Upper lobe of left lung (tissue), 6 donors: ENCODE measurements at regions not wholly inside any gene's neighbourhood (a gene's known extent, or its start where the extent isn't known, plus 50 kb on each side); places are given as distances from the start of the nearest gene placed in this dataset.

Source experiments
- ATAC-seq, 2 donors: fragments of 200-7000 bp; cut with Tn5 transposase; one replicate each; pipeline ENCODE4 v1.9.1; 2022; ENCODE audit warnings: mild to moderate bottlenecking in 2 of 2, moderate library complexity in 2 of 2; ENCODE audit not compliant: low FRiP score in 2 of 2
- DNase-seq, 2 donors: peaks; one replicate each; pipeline ENCODE4 v3.0.0-alpha.2; 2019 to 2020
- H3K27ac ChIP-seq, 4 donors: fragments of 200-600 bp; sonication (generic); one replicate each; pipeline ENCODE4 v1.5.1; 2016 to 2019
- H3K27me3 ChIP-seq, 4 donors: fragments of 200-600 bp; sonication (generic); one replicate each; pipeline ENCODE4 v1.5.1; 2017 to 2019
- H3K36me3 ChIP-seq, 4 donors: fragments of 200-600 bp; sonication (generic); one replicate each; pipeline ENCODE4 v1.5.1; 2016 to 2019
- H3K4me1 ChIP-seq, 4 donors: fragments of 200-600 bp; sonication (generic); one replicate each; pipeline ENCODE4 v1.5.1; 2018 to 2019
- H3K4me3 ChIP-seq, 4 donors: fragments of 200-600 bp; sonication (generic); one replicate each; pipeline ENCODE4 v1.5.1; 2017 to 2019; ENCODE audit warnings: mild to moderate bottlenecking in 2 of 4, moderate library complexity in 1 of 4
- H3K9me3 ChIP-seq, 4 donors: fragments of 200-600 bp; sonication (generic); one replicate each; pipeline ENCODE4 v1.5.1; 2018 to 2019
- EP300 ChIP-seq, 4 donors: sonication (generic); formaldehyde crosslinking; IDR thresholded peaks; one replicate each; pipeline ENCODE4 v1.5.1; 2017; ENCODE audit warnings: antibody characterized with exemption in 4 of 4, control low read depth in 2 of 4
- POLR2A ChIP-seq, 4 donors: fragments of 450-650 bp; IDR thresholded peaks; one replicate each; pipeline ENCODE4 v1.5.1; 2016 to 2017; ENCODE audit warnings: antibody characterized with exemption in 4 of 4, mild to moderate bottlenecking in 2 of 4
- POLR2AphosphoS5 ChIP-seq, 2 donors: sonication (generic); formaldehyde crosslinking; IDR thresholded peaks; one replicate each; pipeline ENCODE4 v1.5.1; 2017; ENCODE audit warnings: antibody characterized with exemption in 2 of 2
- WGBS, 2 donors: methylation state at CpG; one replicate each; pipeline ENCODE4 v1.1.5; 2017 to 2018; 5-methylcytosine and 5-hydroxymethylcytosine counted together
- TF ChIP-seq, protein P1 (sequence below), 6 experiments: fragments of 450-650 bp in 4 of 6; fragments of 200-600 bp in 2 of 6; sonication (generic) in 2 of 6; IDR thresholded peaks; one replicate each; pipeline ENCODE4 v1.5.1; 2016 to 2019; ENCODE audit warnings: antibody characterized with exemption in 6 of 6
- donor health status: DM: no; HTN: no; CAD: no; lungs with moderate emphysema.
- donor health status: DM: no; HTN: yes; CAD: no; lungs with severe emphysema.

DNA sequence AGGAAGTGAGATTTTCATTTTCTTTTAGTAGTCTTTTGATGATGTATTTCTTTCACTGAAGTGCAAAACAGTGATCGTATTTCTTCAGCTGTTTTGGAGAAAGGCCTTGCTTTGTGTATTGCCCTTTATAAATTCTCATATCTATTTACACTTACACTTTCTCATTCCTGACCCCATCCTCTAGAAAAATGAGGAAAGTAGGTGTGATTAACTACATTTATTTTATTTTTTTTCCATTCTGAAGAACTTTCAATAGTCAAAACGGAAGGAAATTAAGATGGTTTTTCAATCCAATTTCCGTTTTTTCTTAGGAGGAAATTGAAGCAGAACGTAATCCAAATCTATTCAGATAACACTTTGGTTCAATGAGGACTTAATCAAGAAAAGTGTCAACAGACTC, 188.1 kb downstream of the SLITRK5 start:
- WGBS, 2 donors, result 82 to 88% methylated on average over 4 of the region's 4 CpGs
- Histone ChIP-seq H3K4me1 (no peaks in the 10 kb centered on the region), H3K4me3 (no peak overlapping the region), H3K27ac (no peak overlapping the region), H3K9me3 (no peaks in the 10 kb centered on the region), H3K36me3 (no peaks in the 10 kb centered on the region), H3K27me3 (no peaks in the 10 kb centered on the region)
- ATAC-seq (no peak), DNase-seq (no peak)
- TF ChIP-seq EP300 (IDR thresholded peaks at IDR 0.05), result no peak
- no peak for TF ChIP-seq POLR2AphosphoS5 (IDR thresholded peaks at IDR 0.05)

DNA sequence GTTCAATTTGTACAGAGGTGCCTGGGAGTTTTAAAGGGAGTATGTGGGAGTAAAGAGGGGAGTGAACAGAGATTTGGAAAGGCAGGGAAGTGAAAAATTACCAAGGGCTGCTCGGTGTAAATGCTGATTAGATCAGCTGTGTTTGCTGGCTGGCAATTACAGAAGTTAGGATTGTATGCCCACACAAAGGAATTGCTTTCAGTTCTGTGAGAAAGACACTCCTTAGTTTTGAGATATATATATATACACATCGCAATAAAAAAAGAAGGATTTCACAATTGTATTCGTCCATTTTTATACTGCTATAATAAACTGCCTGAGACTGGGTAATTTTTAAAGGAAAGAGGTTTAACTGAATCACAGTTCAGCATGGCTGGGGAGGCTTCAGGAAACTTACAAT, 196.3 kb downstream of the SLITRK5 start:
- 80% methylated on average over 3 of the region's 3 CpGs for WGBS, 2 donors
- TF ChIP-seq POLR2A (IDR thresholded peaks at IDR 0.05) (no peak), EP300 (IDR thresholded peaks at IDR 0.05) (no peak), POLR2AphosphoS5 (IDR thresholded peaks at IDR 0.05) (no peak)
- TF ChIP-seq, protein P1, sequence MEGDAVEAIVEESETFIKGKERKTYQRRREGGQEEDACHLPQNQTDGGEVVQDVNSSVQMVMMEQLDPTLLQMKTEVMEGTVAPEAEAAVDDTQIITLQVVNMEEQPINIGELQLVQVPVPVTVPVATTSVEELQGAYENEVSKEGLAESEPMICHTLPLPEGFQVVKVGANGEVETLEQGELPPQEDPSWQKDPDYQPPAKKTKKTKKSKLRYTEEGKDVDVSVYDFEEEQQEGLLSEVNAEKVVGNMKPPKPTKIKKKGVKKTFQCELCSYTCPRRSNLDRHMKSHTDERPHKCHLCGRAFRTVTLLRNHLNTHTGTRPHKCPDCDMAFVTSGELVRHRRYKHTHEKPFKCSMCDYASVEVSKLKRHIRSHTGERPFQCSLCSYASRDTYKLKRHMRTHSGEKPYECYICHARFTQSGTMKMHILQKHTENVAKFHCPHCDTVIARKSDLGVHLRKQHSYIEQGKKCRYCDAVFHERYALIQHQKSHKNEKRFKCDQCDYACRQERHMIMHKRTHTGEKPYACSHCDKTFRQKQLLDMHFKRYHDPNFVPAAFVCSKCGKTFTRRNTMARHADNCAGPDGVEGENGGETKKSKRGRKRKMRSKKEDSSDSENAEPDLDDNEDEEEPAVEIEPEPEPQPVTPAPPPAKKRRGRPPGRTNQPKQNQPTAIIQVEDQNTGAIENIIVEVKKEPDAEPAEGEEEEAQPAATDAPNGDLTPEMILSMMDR (IDR thresholded peaks at IDR 0.05), result no peak
- Histone ChIP-seq H3K4me3 (no peak overlapping the region), H3K36me3 (no peaks in the 10 kb centered on the region), H3K27ac (no peak overlapping the region), H3K9me3 (no peaks in the 10 kb centered on the region), H3K4me1 (no peaks in the 10 kb centered on the region), H3K27me3 (no peaks in the 10 kb centered on the region)
- ATAC-seq (no peak), DNase-seq (no peak)

DNA sequence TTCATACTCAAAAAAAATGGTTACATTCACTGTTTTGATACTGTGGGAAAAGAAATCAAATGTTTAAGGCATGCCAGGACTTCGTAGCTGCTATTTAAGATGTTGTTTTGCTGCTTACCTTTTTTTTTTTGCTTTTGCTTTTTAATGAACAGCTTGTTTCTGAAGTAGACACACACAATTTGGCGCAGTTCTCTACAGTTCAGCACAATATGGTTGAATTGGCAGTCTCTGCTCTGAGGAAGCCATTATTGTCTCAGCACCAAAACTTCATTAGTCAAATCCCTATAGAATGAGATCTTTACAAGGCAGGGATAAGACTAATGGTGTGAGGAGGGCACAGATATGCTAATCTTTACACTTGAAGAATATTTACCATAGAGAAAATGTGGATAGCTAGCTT, 197.6 kb downstream of the SLITRK5 start:
- no peaks in the 10 kb centered on the region for H3K4me1 ChIP-seq
- ATAC-seq (no peak), DNase-seq (no peak)
- no peaks in the 10 kb centered on the region for H3K27me3 ChIP-seq
- H3K4me3 ChIP-seq, result no peak overlapping the region
- 70 to 85% methylated on average over 2 of the region's 2 CpGs for WGBS, 2 donors
- TF ChIP-seq POLR2AphosphoS5 (IDR thresholded peaks at IDR 0.05) (no peak), POLR2A (IDR thresholded peaks at IDR 0.05) (no peak), EP300 (IDR thresholded peaks at IDR 0.05) (no peak)
- TF ChIP-seq, protein P1 (IDR thresholded peaks at IDR 0.05), result no peak
- H3K9me3 ChIP-seq, result no peaks in the 10 kb centered on the region
- H3K36me3 ChIP-seq, result no peaks in the 10 kb centered on the region
- no peak overlapping the region for H3K27ac ChIP-seq

DNA sequence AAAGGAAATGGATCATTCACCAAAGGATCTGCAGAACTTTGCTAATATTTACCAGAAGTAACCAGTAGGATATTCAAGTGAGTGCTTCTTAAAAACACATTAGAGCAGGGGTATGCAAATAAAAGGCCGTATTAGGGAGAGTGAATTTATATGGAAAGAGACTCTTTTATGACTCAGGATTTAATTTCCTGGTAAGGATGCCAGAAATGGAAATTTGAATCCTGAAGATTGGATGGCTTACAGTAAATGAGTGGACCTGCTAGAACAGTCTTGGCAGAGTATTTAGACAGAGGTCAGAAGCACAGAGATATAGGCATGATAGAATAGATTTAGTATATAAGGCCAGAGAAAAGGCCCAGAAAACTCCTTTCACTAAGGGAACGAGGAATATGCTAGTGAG, 201.6 kb downstream of the SLITRK5 start:
- no peak for DNase-seq
- no peak overlapping the region for H3K27ac ChIP-seq
- H3K4me3 ChIP-seq, result no peak overlapping the region
- WGBS, 2 donors, result 74 to 81% methylated on average over 2 of the region's 2 CpGs
- H3K36me3 ChIP-seq, result no peaks in the 10 kb centered on the region
- H3K4me1 ChIP-seq, result no peaks in the 10 kb centered on the region
- H3K9me3 ChIP-seq, result no peaks in the 10 kb centered on the region
- no peaks in the 10 kb centered on the region for H3K27me3 ChIP-seq
- ATAC-seq, result no peak
- no peak for TF ChIP-seq EP300 (IDR thresholded peaks at IDR 0.05)
- TF ChIP-seq POLR2AphosphoS5 (IDR thresholded peaks at IDR 0.05), result no peak
- TF ChIP-seq, protein P1 (IDR thresholded peaks at IDR 0.05), result no peak
- no peak for TF ChIP-seq POLR2A (IDR thresholded peaks at IDR 0.05)

DNA sequence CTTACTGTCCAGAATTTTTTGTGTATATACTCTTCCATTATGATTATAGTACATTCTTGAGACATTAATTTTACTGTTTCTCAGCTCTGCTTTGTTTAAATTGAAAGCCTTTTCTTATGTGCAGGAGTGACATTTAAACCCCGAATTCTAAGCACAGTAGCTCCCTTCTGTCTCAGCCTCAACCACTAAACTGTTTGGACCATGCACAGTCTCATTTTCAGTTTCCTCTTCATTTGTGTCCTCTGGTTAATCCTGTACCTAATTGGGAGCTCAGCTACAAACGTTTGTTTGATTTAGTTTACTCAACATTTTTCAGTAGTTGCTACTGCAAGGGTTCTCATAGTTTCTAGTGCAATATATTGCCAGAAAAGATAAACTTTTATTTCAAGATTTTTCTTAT, 206.3 kb downstream of the SLITRK5 start:
- TF ChIP-seq POLR2A (IDR thresholded peaks at IDR 0.05), result no peak
- TF ChIP-seq, protein P1 (IDR thresholded peaks at IDR 0.05), result no peak
- TF ChIP-seq POLR2AphosphoS5 (IDR thresholded peaks at IDR 0.05), result no peak
- no peak for TF ChIP-seq EP300 (IDR thresholded peaks at IDR 0.05)
- 45 to 62% methylated on average over 2 of the region's 2 CpGs for WGBS, 2 donors
- ATAC-seq (no peak), DNase-seq (no peak)
- no peak overlapping the region for H3K4me3 ChIP-seq
- no peaks in the 10 kb centered on the region for H3K4me1 ChIP-seq
- H3K27me3 ChIP-seq, result no peaks in the 10 kb centered on the region
- no peaks in the 10 kb centered on the region for H3K9me3 ChIP-seq
- H3K36me3 ChIP-seq, result no peaks in the 10 kb centered on the region
- H3K27ac ChIP-seq, result no peak overlapping the region
